Fibroblast of skin of left biceps (primary cell): ENCODE measurements at regions not wholly inside any gene's neighbourhood (a gene's known extent, or its start where the extent isn't known, plus 50 kb on each side); places are given as distances from the start of the nearest gene placed in this dataset.

Experiments
- DNase-seq, 2 experiments: peaks; one replicate each; pipeline ENCODE4 v3.0.0-alpha.2; 2013; ENCODE audit warnings: low read depth in 2 of 2

GRCh38 chr16:64892835-64893785 is 228.8 kb downstream of the CDH11 start:
- DNase-seq = peak; percentile 85 to 87

GRCh38 chr16:64889446-64889845 is 232.4 kb downstream of the CDH11 start:
- no peak for DNase-seq

DNA sequence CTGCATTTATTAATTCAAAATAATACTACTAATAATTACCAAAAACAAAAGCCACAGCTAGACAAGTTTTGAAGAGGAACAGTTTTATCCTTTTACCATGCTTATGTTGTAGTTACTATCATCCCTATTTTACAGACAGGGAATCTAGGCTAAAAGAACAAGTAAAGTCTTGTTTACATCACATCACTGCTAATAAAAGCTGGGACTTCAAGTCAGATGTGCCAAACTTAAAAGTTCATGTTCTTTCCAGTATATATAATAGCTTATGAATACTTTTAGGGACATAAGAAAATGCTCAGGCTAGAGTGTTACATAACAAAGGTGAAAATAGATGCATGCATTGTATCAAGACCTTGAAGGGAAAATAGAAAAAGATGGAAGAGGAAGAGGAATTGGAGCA is 234.2 kb downstream of the CDH11 start:
- DNase-seq = no peak

DNA sequence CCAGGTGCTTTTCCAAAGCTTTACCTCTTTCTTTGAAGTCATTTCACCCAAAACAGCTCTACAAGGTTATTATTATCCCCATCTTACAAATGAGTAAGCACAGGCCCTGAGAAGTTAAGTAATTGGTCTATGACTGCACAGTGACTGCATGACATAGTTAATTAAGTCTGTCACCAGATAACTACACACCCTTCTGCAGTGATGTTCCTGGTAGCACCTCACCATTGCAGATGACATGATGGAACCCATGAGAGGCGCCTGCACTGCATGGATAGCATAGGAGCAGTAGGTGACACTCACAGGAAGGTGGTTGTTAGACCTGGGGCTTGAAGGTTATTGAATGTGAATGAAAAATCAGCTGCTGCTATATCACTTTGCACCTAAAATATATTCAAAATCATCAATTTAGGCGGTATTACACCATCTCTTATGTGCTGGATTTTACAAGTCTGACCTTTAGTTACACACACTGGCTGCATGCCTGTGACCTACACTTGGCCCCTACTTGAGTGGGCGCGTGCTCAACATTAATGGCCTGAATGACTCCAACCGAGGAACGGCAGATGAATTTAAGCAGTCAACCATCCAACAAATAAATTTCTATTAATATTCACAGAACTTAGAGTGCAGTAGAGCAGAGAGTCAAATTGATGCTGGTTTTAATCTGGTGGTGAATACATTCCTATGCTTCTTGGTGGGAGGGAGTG is 239.6 kb downstream of the CDH11 start:
- no peak for DNase-seq

GRCh38 chr16:64880994-64881393 is 240.9 kb downstream of the CDH11 start:
- DNase-seq = no peak

- no peak for DNase-seq
These were observed 241.9 kb downstream of the CDH11 start for GRCh38 chr16:64880006-64880405.

GRCh38 chr16:64878940-64879339 is 242.9 kb downstream of the CDH11 start:
- no peak for DNase-seq

GRCh38 chr16:64872101-64872500 is 249.8 kb downstream of the CDH11 start:
- no peak for DNase-seq

- DNase-seq = no peak
These were observed 251.0 kb downstream of the CDH11 start for GRCh38 chr16:64870859-64871258.

GRCh38 chr16:64869781-64870180 is 252.1 kb downstream of the CDH11 start:
- DNase-seq = no peak

- no peak for DNase-seq
These were observed 255.8 kb downstream of the CDH11 start for GRCh38 chr16:64866021-64866420.

- DNase-seq = no peak
These were observed 256.7 kb downstream of the CDH11 start for GRCh38 chr16:64865069-64865696.

DNA sequence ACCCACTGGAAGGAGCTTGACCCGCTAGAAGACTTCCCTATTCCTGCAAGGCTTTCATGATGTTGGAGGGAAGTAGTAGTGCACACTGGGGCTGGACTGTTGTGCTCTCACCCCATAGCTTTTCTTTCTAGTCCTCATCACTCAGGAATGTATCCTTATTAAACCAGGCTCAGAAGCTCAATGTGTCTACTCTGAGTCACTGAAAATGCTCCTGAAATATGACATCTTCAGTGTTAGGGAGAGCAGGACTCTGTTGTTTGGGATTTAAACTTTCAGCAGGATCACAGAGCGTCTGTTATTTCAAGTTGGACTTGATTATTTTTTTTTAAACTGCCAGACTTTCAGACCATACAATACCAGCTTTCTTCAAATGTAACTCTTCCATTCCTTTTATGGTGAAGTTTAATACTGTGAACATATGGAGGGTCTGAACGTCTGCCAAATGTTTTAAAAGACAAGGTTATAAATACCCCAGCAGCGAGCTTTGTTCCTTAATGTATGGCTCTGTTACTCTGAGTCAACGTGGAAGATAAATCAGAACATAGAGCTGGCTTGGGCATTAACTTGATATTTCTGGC is 257.5 kb downstream of the CDH11 start:
- peak; percentile 98 to 99 for DNase-seq

DNA sequence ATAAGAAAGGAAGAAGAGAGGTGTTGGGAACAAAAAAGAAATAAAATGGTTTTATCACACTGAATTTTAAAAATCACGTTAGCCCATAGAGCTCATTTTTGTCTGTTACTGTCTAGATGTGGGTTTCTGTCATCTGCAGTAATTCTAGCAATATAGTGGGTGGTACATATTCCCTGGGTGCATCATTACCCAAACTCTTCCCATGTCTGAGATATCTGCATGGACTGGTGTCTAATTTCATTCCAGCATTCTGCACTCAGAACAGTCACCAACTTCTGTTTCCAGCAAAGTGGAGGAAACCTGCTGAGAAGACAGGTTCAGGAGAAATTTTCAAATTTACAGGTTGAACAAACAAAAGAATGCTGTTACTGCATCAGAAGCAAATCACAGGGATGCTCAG is 263.8 kb downstream of the CDH11 start:
- DNase-seq = no peak

- no peak for DNase-seq
These were observed 264.5 kb downstream of the CDH11 start for GRCh38 chr16:64857411-64857810.

- no peak for DNase-seq
These were observed 268.3 kb downstream of the CDH11 start for GRCh38 chr16:64853551-64853950.

DNA sequence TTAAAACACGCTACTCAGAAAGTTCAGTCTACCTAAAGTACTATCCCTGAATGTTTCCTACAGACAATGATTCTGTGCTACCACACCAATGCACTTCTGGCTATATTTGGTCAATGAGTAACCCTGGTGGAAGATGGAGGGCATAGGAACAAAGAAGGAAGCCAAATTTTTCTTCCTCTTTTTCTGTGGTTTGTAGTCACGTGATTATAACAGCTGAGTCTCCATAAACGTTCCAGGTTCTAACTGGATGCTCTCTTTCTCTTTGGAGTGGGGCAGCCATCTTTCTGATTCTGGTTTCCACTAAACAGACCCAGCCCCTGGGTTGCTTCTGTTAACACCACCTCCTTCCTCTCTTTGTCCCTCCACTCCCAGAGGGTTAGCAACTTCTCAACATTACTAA is 274.9 kb downstream of the CDH11 start:
- DNase-seq = no peak

- DNase-seq = no peak
These were observed 276.8 kb downstream of the CDH11 start for GRCh38 chr16:64845071-64845470.

DNA sequence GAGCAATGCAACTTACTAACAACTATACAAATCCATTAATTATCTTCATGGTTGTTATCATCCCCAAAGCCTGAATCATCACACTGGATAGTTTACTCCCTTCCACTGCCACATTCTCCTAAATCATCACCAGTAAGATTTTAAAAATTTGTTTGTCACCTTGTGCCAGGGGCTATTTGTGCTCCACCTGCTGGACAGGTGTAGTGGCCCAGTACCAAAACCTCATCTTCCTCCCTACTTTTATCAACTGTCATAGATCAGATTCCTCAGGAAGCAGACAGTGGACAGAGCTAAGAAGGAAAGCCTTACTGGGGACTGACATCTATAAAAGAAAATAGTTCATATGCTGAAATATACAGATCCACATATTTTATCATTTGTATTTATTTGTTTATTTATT is 280.4 kb downstream of the CDH11 start:
- DNase-seq = no peak

- DNase-seq = no peak
These were observed 280.8 kb downstream of the CDH11 start for GRCh38 chr16:64841071-64841470.

GRCh38 chr16:64830653-64831052 is 291.2 kb downstream of the CDH11 start:
- DNase-seq = peak in 1 of 2 experiments; percentile 5

GRCh38 chr16:64829678-64830077 is 292.2 kb downstream of the CDH11 start:
- no peak for DNase-seq
